K562 (cell line): ENCODE measurements at regions not wholly inside any gene's neighbourhood (a gene's known extent, or its start where the extent isn't known, plus 50 kb on each side); places are given as distances from the start of the nearest gene placed in this dataset.

Experiments used
- BCL6 ChIP-seq: fragments of 250-450 bp; sonication (Bioruptor Pico); IDR thresholded peaks from 2 replicates; pipeline ENCODE4 v1.4.0; 2020
- BHLHE40 ChIP-seq: IDR thresholded peaks from 2 replicates; pipeline ENCODE4 v1.6.1; 2011; ENCODE audit warnings: low read length, improper control_type of control experiment
- BMI1 ChIP-seq: fragments of 150-350 bp; IDR thresholded peaks from 2 replicates; pipeline ENCODE4 v1.6.1; 2014; ENCODE audit warnings: low read length
- CREB1 ChIP-seq, 2 experiments: sonication (generic) in 1 of 2; formaldehyde crosslinking in 1 of 2; IDR thresholded peaks; 2 replicates each; pipeline versions ENCODE4 v1.6.1 to v1.8.0; 2012 to 2022; ENCODE audit warnings: inconsistent platforms in 1 of 2, mild to moderate bottlenecking in 1 of 2, missing genetic modification reagents in 1 of 2, moderate library complexity in 1 of 2
- MEIS2 ChIP-seq: fragments of 450-650 bp; IDR thresholded peaks from 2 replicates; pipeline ENCODE4 v1.6.1; 2014; ENCODE audit warnings: mild to moderate bottlenecking; ENCODE audit not compliant: partially characterized antibody
- NFYB ChIP-seq: IDR thresholded peaks from 2 replicates; pipeline ENCODE4 v1.6.1; 2011; ENCODE audit warnings: mild to moderate bottlenecking, moderate library complexity; ENCODE audit not compliant: insufficient read length; ENCODE audit errors: extremely low read depth
- RFX1 ChIP-seq: fragments of 450-650 bp; IDR thresholded peaks from 2 replicates; pipeline ENCODE4 v1.6.1; 2016; ENCODE audit warnings: mild to moderate bottlenecking, moderate library complexity
- SREBF1 ChIP-seq: fragments of 150-350 bp; IDR thresholded peaks from 2 replicates; pipeline ENCODE4 v1.6.1; 2014; ENCODE audit warnings: antibody characterized with exemption, low read depth, low read length, borderline replicate concordance
- WHSC1 ChIP-seq: IDR thresholded peaks from one replicate; pipeline ENCODE4 v1.6.1; 2012; ENCODE audit warnings: low read length, control low read depth, inconsistent platforms
- ZNF217 ChIP-seq: sonication (generic); formaldehyde crosslinking; IDR thresholded peaks from 2 replicates; pipeline ENCODE4 v1.8.0; 2022; ENCODE audit warnings: mild to moderate bottlenecking, missing genetic modification reagents
- TF ChIP-seq, protein P1 (sequence below): fragments of 200-600 bp; sonication (generic); IDR thresholded peaks from one replicate; pipeline ENCODE4 v1.6.1; 2012; ENCODE audit warnings: mild to moderate bottlenecking, low read depth, low read length, inconsistent platforms

DNA sequence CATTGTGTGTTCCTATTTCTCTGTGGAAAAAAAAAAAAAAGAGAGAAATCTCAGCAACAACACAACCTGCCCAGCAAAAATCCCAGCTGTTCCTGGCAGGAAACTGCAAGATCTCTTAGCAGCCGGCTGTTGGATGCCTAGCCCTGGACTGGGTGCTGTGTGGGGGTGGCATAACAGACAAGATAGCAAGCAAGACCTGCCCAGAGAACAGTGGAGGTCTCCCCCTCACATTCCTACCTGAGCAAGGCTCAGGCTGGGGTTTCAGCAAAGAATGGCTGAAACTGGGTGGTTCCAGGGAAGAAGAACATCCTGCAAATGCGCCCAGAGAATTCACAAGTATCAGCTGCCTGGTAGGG, 248.8 kb upstream of the ZMIZ1 start (continued):
- TF ChIP-seq NFYB = no peak
- no peak for TF ChIP-seq CREB1 (IDR thresholded peaks at IDR 0.05)
- TF ChIP-seq CREB1 (CRISPR knock-in tag; IDR thresholded peaks at IDR 0.05) = no peak
- no peak for TF ChIP-seq RFX1
- TF ChIP-seq MEIS2 = no peak
- TF ChIP-seq WHSC1 = no peak
- no peak for TF ChIP-seq BMI1
- TF ChIP-seq BHLHE40 = no peak
- no peak for TF ChIP-seq SREBF1
- no peak for TF ChIP-seq ZNF217 (CRISPR knock-in tag)
- TF ChIP-seq, protein P1, sequence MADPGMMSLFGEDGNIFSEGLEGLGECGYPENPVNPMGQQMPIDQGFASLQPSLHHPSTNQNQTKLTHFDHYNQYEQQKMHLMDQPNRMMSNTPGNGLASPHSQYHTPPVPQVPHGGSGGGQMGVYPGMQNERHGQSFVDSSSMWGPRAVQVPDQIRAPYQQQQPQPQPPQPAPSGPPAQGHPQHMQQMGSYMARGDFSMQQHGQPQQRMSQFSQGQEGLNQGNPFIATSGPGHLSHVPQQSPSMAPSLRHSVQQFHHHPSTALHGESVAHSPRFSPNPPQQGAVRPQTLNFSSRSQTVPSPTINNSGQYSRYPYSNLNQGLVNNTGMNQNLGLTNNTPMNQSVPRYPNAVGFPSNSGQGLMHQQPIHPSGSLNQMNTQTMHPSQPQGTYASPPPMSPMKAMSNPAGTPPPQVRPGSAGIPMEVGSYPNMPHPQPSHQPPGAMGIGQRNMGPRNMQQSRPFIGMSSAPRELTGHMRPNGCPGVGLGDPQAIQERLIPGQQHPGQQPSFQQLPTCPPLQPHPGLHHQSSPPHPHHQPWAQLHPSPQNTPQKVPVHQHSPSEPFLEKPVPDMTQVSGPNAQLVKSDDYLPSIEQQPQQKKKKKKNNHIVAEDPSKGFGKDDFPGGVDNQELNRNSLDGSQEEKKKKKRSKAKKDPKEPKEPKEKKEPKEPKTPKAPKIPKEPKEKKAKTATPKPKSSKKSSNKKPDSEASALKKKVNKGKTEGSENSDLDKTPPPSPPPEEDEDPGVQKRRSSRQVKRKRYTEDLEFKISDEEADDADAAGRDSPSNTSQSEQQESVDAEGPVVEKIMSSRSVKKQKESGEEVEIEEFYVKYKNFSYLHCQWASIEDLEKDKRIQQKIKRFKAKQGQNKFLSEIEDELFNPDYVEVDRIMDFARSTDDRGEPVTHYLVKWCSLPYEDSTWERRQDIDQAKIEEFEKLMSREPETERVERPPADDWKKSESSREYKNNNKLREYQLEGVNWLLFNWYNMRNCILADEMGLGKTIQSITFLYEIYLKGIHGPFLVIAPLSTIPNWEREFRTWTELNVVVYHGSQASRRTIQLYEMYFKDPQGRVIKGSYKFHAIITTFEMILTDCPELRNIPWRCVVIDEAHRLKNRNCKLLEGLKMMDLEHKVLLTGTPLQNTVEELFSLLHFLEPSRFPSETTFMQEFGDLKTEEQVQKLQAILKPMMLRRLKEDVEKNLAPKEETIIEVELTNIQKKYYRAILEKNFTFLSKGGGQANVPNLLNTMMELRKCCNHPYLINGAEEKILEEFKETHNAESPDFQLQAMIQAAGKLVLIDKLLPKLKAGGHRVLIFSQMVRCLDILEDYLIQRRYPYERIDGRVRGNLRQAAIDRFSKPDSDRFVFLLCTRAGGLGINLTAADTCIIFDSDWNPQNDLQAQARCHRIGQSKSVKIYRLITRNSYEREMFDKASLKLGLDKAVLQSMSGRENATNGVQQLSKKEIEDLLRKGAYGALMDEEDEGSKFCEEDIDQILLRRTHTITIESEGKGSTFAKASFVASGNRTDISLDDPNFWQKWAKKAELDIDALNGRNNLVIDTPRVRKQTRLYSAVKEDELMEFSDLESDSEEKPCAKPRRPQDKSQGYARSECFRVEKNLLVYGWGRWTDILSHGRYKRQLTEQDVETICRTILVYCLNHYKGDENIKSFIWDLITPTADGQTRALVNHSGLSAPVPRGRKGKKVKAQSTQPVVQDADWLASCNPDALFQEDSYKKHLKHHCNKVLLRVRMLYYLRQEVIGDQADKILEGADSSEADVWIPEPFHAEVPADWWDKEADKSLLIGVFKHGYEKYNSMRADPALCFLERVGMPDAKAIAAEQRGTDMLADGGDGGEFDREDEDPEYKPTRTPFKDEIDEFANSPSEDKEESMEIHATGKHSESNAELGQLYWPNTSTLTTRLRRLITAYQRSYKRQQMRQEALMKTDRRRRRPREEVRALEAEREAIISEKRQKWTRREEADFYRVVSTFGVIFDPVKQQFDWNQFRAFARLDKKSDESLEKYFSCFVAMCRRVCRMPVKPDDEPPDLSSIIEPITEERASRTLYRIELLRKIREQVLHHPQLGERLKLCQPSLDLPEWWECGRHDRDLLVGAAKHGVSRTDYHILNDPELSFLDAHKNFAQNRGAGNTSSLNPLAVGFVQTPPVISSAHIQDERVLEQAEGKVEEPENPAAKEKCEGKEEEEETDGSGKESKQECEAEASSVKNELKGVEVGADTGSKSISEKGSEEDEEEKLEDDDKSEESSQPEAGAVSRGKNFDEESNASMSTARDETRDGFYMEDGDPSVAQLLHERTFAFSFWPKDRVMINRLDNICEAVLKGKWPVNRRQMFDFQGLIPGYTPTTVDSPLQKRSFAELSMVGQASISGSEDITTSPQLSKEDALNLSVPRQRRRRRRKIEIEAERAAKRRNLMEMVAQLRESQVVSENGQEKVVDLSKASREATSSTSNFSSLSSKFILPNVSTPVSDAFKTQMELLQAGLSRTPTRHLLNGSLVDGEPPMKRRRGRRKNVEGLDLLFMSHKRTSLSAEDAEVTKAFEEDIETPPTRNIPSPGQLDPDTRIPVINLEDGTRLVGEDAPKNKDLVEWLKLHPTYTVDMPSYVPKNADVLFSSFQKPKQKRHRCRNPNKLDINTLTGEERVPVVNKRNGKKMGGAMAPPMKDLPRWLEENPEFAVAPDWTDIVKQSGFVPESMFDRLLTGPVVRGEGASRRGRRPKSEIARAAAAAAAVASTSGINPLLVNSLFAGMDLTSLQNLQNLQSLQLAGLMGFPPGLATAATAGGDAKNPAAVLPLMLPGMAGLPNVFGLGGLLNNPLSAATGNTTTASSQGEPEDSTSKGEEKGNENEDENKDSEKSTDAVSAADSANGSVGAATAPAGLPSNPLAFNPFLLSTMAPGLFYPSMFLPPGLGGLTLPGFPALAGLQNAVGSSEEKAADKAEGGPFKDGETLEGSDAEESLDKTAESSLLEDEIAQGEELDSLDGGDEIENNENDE = no peak
- TF ChIP-seq BCL6 = no peak
